ENCODE measurements at regions not wholly inside any gene's neighbourhood (a gene's known extent, or its start where the extent isn't known, plus 50 kb on each side); places are given as distances from the start of the nearest gene placed in this dataset.

DNA sequence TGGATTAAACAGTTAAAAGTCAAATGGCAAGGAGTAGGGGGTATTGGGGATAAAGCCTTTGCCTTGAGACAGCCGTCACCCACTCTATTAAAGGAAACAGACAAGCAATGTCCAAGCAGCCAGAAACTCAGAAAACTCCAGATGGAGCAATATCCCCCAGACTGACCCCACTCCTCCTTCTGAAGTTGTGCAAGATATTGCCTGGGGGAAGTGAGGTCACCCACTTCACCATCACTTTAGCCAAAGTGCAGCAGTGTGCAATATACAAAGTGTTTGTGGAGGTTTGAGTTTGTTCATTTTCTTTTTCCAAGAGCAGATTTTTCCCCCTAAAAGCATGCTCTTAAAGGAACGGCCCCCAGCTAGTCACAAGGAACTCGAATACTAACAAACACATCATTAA lies 125.1 kb downstream of the ETS2 start:
- DNase-seq (ENCODE audit: low read depth): no peak

DNA sequence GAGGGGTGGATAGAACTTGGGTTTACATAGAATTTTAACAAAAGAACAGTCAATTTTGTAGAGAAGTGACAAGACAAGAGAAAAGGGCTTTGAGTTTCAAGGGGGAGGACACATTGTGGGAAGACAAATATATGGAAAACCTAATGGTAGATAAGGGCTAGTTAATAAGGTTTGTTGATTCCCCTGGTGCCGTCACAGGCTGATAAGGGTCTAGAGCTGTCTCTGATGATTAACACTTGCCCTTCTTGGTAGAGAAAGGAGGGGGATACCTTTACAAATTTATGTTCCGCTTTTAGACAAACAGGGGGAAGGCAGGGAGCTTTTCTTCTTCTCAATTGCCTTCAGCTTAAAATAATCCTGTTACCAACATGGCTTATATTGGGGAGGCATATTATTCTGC lies 124.3 kb downstream of the ETS2 start:
- no peak for DNase-seq (ENCODE audit: low read depth)

GRCh38 chr21:38929652-38930051 lies 123.9 kb downstream of the ETS2 start:
- DNase-seq (ENCODE audit: low read depth): no peak

DNA sequence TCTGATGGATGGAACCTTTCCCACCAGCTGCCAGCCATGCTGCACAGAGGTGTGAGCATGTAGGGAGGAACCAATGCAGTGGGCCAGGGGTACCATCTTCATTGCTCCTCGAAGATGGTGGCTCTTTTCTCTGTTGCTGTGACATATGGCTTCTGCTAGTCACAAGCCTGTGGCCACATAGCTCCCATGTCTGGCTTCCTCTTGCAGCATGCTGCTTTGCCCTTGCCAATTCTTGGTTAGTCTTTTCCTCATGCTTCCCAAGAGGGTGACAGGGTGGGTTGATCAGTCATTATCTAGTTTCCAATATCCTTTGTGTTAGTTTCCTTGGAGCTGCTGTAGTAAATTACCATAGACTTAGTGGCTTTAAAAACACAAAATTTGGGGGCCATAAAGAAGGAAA lies 123.4 kb downstream of the ETS2 start:
- no peak for DNase-seq (ENCODE audit: low read depth)

GRCh38 chr21:38927776-38928175 lies 122.0 kb downstream of the ETS2 start:
- no peak for DNase-seq (ENCODE audit: low read depth)

- DNase-seq (ENCODE audit: low read depth): no peak
These were observed 120.2 kb downstream of the ETS2 start for GRCh38 chr21:38925923-38926322.

GRCh38 chr21:38925478-38925877 lies 119.7 kb downstream of the ETS2 start:
- DNase-seq (ENCODE audit: low read depth): no peak

- DNase-seq (ENCODE audit: low read depth): no peak
These were observed 119.2 kb downstream of the ETS2 start for GRCh38 chr21:38924954-38925353.

DNA sequence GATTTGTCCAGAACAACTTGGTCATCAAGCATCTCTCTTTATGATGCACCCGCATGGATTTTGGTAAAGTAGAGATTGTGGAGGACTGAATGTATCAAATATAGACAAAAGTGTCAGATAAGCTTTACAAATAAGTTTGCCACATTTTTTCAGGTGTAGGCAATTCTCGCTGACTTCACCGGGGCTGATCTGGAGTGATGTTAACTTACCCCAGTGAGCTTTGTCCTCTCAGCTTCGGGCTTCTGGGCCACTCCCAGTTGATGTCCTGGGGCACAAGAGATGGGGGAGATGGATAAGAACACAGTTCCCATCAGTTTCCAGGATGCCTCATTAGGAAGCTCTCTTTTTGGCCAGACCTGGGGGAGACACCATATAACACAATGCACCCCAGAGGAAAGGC lies 117.7 kb downstream of the ETS2 start:
- no peak for DNase-seq (ENCODE audit: low read depth)

DNA sequence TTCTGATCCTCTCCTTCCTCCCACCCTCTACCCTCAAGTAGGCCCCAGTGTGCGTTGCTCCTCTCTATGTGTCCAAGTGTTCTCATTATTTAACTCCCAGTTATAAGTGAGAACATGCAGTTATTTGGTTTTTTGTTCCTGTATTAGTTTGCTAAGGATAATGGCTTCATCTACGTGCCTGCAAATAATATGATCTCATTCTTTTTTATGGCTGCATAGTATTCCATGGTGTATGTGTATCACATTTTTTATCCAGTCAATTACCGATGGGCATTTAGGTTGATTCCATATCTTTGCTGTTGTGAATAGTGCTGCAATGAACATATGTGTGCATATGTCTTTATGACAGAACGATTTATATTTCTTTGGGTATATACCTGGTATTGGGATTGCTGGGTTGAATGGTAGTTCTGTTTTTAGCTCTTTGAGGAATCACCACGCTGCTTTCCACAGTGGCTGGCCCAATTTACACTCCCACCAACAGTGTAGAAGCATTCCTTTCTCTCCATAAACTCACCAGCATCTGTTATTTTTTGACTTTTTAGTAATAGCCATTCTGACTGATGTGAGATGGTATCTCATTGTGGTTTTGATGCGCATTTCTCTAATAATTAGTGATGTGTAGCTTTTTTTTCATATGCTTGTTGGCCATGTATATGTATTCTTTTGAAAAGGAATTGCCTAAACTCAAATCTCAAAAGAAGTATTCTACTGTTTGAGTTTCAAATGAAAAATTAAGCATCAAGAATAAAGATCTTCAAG lies 116.9 kb downstream of the ETS2 start:
- DNase-seq (ENCODE audit: low read depth): no peak

- DNase-seq (ENCODE audit: low read depth): no peak
These were observed 116.0 kb downstream of the ETS2 start for GRCh38 chr21:38921511-38922251.

DNA sequence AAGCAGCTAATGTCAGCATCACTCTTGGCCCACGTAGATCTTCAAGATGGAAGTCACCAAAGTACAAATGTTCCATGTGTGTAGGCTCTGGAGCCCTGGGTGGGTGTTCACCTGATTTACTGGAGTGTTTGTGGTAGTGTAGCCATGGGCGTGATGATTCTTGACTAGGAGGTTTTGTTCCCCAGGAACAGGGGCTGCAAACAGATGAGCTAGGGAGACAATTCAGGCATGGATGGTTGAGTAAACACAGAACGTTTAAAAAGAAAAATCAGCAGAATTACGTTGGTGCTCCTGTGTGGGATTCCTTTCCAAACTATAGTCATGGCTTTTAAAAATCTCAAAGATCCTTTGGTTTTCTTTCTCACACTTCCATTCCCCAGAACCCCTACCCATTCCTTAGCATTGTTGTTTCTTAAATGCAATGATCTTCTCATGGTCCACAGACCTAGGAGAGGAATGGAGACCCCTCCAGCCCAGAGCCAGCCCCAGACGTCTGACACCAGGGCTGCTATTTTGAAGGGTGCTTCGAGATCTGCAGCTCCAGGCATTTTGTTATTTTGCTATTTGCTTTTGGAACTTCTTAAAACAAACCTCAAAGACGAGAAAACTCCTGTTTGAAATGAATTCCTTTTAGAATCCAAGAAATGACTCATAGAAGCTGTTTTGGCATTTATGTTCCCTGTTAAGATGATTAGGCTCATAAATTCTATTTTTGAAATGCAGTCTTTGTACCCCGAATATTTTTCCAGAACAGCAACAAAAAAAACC lies 115.1 kb downstream of the ETS2 start:
- no peak for DNase-seq (ENCODE audit: low read depth)

- no peak for DNase-seq (ENCODE audit: low read depth)
These were observed 113.0 kb downstream of the ETS2 start for GRCh38 chr21:38918607-38919346.

GRCh38 chr21:38917043-38917774 lies 111.5 kb downstream of the ETS2 start:
- no peak for DNase-seq (ENCODE audit: low read depth)

DNA sequence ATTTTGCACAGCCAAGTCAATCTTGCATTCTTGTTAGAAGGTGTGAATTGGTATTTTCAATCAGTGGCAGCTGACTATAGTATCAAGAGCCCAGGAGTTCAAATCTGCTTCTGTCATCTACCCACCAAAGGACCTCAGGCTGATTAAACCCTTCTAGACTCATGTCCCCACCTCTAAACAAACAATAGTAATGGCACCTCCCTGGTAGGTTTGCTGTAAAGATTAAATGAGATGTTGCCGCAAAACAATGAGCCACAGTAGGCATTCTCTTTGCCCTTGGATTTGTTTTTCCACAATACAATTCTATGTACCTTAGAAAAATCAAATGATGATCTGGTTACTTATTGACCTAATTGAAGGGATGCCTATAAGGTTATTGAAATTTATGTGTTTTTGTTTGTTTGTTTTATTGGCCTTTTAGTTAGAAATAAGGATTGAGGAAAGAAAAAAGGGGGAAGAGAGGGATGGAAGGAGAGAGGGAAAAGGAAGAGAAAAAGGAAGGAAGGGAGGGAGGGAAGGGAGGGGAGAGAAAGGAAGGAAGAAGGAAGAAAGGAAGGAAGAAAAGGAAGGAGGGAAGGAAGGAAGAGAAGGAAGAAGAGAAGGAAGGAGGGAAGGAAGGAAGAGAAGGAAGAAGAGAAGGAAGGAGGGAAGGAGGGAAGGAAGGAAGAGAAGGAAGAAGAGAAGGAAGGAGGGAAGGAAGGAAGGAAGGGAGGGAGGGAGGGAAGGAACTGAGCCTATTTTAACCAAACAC lies 110.7 kb downstream of the ETS2 start:
- no peak for DNase-seq (ENCODE audit: low read depth)

- DNase-seq (ENCODE audit: low read depth): no peak
These were observed 109.8 kb downstream of the ETS2 start for GRCh38 chr21:38915546-38915945.

DNA sequence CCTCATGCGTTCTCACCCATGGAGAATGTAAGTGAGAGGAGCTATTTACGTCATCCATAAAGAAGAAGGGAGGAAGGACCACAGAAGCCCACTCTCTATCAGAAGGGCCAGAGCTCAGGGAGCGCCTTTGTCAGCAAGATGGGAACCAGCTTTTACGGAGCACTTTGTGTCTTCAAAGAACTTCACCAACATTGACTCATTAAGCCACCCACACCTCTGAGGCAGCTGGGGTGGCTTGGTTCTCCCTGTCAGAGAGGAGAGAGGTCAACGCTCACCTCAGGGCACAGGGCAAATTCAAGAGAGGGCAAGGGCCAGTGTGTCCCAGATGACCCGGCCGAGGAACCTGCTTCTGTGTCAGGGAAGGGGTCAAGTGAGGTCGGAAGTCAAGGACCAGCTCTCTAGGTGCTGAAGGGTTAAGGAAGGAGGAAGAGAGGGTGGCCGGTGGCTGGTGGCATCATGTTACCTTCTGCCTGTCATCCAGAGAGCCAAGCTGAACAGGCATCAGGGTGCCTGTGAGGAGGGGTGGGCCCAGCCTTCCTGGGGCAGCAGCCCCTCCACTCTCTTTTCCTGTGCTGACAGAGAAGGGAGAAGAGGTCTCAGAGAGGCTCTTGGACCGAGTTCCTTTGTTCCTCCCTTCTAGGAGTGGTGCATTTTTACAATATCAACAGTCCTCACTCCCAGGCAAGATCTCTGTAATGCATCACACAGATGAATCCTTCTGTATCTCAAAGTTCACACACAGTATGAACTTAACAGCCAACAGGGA lies 109.0 kb downstream of the ETS2 start:
- DNase-seq (ENCODE audit: low read depth): no peak

DNA sequence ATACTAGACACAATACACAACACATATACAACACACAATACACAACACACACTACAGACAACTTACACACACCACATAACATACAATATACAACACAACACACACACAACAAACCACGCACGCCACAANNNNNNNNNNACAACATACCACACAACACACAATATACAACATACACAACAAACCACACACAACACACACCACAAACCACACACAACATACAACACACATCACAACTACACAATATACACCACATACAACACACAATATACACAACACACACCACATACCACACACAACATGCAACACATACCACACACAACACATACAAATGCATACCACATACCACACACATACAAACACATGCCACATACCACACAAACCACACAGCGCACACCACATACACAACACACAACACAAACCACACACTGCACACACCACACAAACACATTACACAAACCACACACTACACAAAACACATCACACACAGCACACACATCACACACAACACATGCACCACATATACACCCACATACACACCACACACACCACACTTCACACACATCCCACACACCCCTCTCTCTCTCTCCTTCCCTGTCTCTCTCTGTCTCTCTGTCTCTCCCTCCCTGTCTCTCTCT lies 108.3 kb downstream of the ETS2 start:
- no peak for DNase-seq (ENCODE audit: low read depth)

DNA sequence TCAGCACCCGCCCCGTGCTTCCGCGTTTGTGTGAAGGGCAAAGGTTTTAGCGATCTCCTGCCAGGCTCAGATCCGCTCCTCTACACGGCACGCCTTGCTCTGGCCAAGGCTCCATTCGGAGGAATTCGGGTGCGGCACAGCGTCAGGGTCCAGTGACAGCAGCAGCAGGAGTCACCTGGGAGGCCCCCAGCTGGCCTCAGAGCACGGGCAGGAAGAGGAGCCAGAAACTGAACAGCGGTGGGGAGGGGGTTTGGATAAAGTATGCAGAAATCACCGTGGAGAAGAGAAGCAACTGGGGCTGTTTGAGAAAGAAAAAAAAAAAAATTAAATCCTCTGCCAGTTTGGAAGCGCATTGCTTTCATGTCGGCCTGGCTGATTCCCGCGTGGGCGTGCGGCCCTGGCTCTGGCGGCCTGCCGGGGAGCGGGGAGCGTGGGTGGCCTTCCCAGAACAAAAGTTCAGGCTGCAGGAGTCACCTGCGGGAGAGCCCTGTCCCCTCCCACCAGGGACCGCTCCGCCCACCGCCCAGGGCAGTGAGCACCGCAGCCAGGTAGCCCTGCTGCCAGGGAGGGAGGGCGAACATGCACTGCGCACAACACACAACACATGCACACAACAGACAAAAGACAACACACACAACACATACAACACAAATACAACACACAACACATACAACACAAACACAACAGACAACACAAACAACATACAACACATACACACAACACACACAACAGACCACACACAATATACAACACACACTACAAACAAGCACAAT lies 107.6 kb downstream of the ETS2 start:
- DNase-seq (ENCODE audit: low read depth): no peak
